PC-3 (cell line): ENCODE measurements at regions not wholly inside any gene's neighbourhood (a gene's known extent, or its start where the extent isn't known, plus 50 kb on each side); places are given as distances from the start of the nearest gene placed in this dataset.

Experiments used
- ATAC-seq: fragments of 200-7000 bp; cut with Tn5 transposase; 2 replicates; pipeline ENCODE4 v1.9.1; 2020; ENCODE audit warnings: mild to moderate bottlenecking, moderate library complexity
- BruUV-seq: library from RNA; stranded (reverse); fragments of 400-500 nt; replicated peaks from 2 replicates; lab custom pipeline; 2021; lab: Mats Ljungman, UMichigan
- CTCF ChIA-PET: fragments of 300-600 bp; sonication (Branson Sonifier 250); formaldehyde crosslinking; loops from one replicate; lab custom pipeline; 2022; ENCODE audit warnings: antibody characterized with exemption; lab: Charles Lee
- POLR2A ChIA-PET: fragments of 300-600 bp; sonication (Branson Sonifier 250); formaldehyde crosslinking; loops from one replicate; lab custom pipeline; 2022; ENCODE audit warnings: antibody characterized with exemption; ENCODE audit not compliant: unreplicated experiment; lab: Charles Lee
- DNase-seq: peaks from one replicate; pipeline ENCODE4 v3.0.0-alpha.2; 2015
- H2AFZ ChIP-seq: fragments of 300-600 bp; sonication (generic); 2 replicates; pipeline ENCODE4 v1.6.0; 2016; ENCODE audit warnings: antibody characterized with exemption, low read length
- H3F3A ChIP-seq: fragments of 300-600 bp; sonication (generic); one replicate; pipeline ENCODE4 v1.6.0; 2017; ENCODE audit warnings: antibody characterized with exemption, low read length, control low read depth, mild to moderate bottlenecking; ENCODE audit not compliant: unreplicated experiment
- H3K27ac ChIP-seq: fragments of 300-600 bp; sonication (generic); 2 replicates; pipeline ENCODE4 v1.5.1; 2016; ENCODE audit warnings: mild to moderate bottlenecking, low read length
- H3K27me3 ChIP-seq: fragments of 300-600 bp; sonication (generic); 2 replicates; pipeline ENCODE4 v1.6.1; 2016; ENCODE audit warnings: low read length, mixed read lengths
- H3K36me3 ChIP-seq: fragments of 300-600 bp; sonication (generic); 2 replicates; pipeline ENCODE4 v1.6.1; 2016; ENCODE audit warnings: low read depth, mixed run types, low read length, mixed read lengths
- H3K4me1 ChIP-seq: fragments of 300-600 bp; sonication (generic); 2 replicates; pipeline ENCODE4 v1.5.1; 2016; ENCODE audit warnings: low read length; ENCODE audit not compliant: insufficient read depth
- H3K4me2 ChIP-seq: fragments of 300-600 bp; sonication (generic); 2 replicates; pipeline ENCODE4 v1.6.0; 2016; ENCODE audit warnings: low read length
- H3K4me3 ChIP-seq: fragments of 300-600 bp; sonication (generic); 2 replicates; pipeline ENCODE4 v1.5.1; 2016; ENCODE audit warnings: mild to moderate bottlenecking, low read length, mixed read lengths
- H3K79me2 ChIP-seq: fragments of 300-600 bp; sonication (generic); 2 replicates; pipeline ENCODE4 v1.6.1; 2017; ENCODE audit warnings: low read length, mixed read lengths
- H3K9ac ChIP-seq: fragments of 300-600 bp; sonication (generic); 2 replicates; pipeline ENCODE4 v1.6.0; 2016; ENCODE audit warnings: mild to moderate bottlenecking, low read length
- H3K9me2 ChIP-seq: fragments of 300-600 bp; sonication (generic); replicated peaks from 2 replicates; pipeline ENCODE4 v1.6.1; 2016; ENCODE audit warnings: mixed run types, low read length, mixed read lengths
- H3K9me3 ChIP-seq: fragments of 300-600 bp; sonication (generic); 2 replicates; pipeline ENCODE4 v1.6.1; 2016; ENCODE audit warnings: low read length, mixed read lengths
- H4K20me1 ChIP-seq: fragments of 300-600 bp; sonication (generic); 2 replicates; pipeline ENCODE4 v1.6.1; 2016; ENCODE audit warnings: low read length, mixed read lengths
- CTCF ChIP-seq: fragments of 300-600 bp; sonication (generic); conservative IDR thresholded peaks from 2 replicates; pipeline ENCODE4 v1.5.1; 2017; ENCODE audit warnings: antibody characterized with exemption, low read depth, mild to moderate bottlenecking, low read length
- EZH2 ChIP-seq: fragments of 300-600 bp; sonication (generic); IDR thresholded peaks from one replicate; pipeline ENCODE4 v1.6.1; 2017; ENCODE audit warnings: antibody characterized with exemption, mild to moderate bottlenecking, low read length; ENCODE audit not compliant: unreplicated experiment
- EZH2phosphoT487 ChIP-seq: fragments of 300-600 bp; sonication (generic); IDR thresholded peaks from 2 replicates; pipeline ENCODE4 v1.6.1; 2018; ENCODE audit warnings: mild to moderate bottlenecking, antibody characterized with exemption, low read length, borderline replicate concordance
- intact Hi-C: fragments of 100-400 bp; cut with micrococcal nuclease; formaldehyde crosslinking; loops from 2 replicates; pipeline ENCODE4 v1.9.0; 2023

- H3K4me2 ChIP-seq, result no peak overlapping the region
- no peak overlapping the region for H3K9ac ChIP-seq
- no peaks in the 10 kb centered on the region for H4K20me1 ChIP-seq
- no peaks in the 10 kb centered on the region for H3F3A ChIP-seq
- peaks cover 10% of the 10 kb centered on the region for H3K4me1 ChIP-seq
- no peaks in the 10 kb centered on the region for H3K79me2 ChIP-seq
- intact Hi-C loops, result no loop called here
- ChIA-PET POLR2A (no interaction called here), CTCF (no interaction called here)
- no TSS peak for BruUV-seq
- H3K9me3 ChIP-seq, result no peaks in the 10 kb centered on the region
- ATAC-seq (no peak), DNase-seq (peak; percentile 5)
- H3K4me3 ChIP-seq, result no peak overlapping the region
- H3K36me3 ChIP-seq, result no peaks in the 10 kb centered on the region
- no peaks in the 10 kb centered on the region for H3K27me3 ChIP-seq
- no peak overlapping the region for H3K27ac ChIP-seq
- H2AFZ ChIP-seq, result no peak overlapping the region
- no peaks in the 10 kb centered on the region; the same call in 1 of the 2 replicates for H3K9me2 ChIP-seq
- TF ChIP-seq CTCF (no peak), EZH2 (no peak), EZH2phosphoT487 (no peak)
These were observed 490.4 kb upstream of the CFAP20DC start for GRCh38 chr3:59540241-59540640.

GRCh38 chr3:59538753-59539432 is 489.1 kb upstream of the CFAP20DC start:
- no peaks in the 10 kb centered on the region; the same call in 1 of the 2 replicates for H3K9me2 ChIP-seq
- intact Hi-C loops, result no loop called here
- ChIA-PET CTCF (no interaction called here), POLR2A (no interaction called here)
- no peaks in the 10 kb centered on the region for H3K79me2 ChIP-seq
- no peaks in the 10 kb centered on the region for H3K9me3 ChIP-seq
- no peak for ATAC-seq
- H3K4me3 ChIP-seq, result no peak overlapping the region
- no peaks in the 10 kb centered on the region for H4K20me1 ChIP-seq
- no peak overlapping the region for H2AFZ ChIP-seq
- no peak for DNase-seq
- no peak overlapping the region for H3K9ac ChIP-seq
- no peak overlapping the region for H3K27ac ChIP-seq
- H3K36me3 ChIP-seq, result no peaks in the 10 kb centered on the region
- H3K27me3 ChIP-seq, result no peaks in the 10 kb centered on the region
- TF ChIP-seq EZH2 (no peak), CTCF (no peak), EZH2phosphoT487 (no peak)
- no peak overlapping the region for H3K4me2 ChIP-seq
- H3F3A ChIP-seq, result no peaks in the 10 kb centered on the region
- BruUV-seq, result no TSS peak
- peaks cover 10% of the 10 kb centered on the region for H3K4me1 ChIP-seq

GRCh38 chr3:59535791-59536221 is 486.0 kb upstream of the CFAP20DC start:
- Histone ChIP-seq H3K9me3 (no peaks in the 10 kb centered on the region), H3K36me3 (no peaks in the 10 kb centered on the region), H3K4me1 (peaks cover 10% of the 10 kb centered on the region), H3K4me3 (no peak overlapping the region), H3K9me2 (no peaks in the 10 kb centered on the region), H3K27me3 (no peaks in the 10 kb centered on the region), H3F3A (no peaks in the 10 kb centered on the region), H4K20me1 (no peaks in the 10 kb centered on the region), H3K79me2 (no peaks in the 10 kb centered on the region), H2AFZ (no peak overlapping the region), H3K27ac (no peak overlapping the region), H3K9ac (no peak overlapping the region), H3K4me2 (no peak overlapping the region)
- BruUV-seq, result no TSS peak
- ChIA-PET CTCF (no interaction called here), POLR2A (no interaction called here)
- intact Hi-C loops, result no loop called here
- ATAC-seq (peak; percentile 70), DNase-seq (peak; percentile 56)
- TF ChIP-seq EZH2, result no peak
- TF ChIP-seq CTCF, result no peak
- TF ChIP-seq EZH2phosphoT487, result no peak
